GM21825 (cell line): ENCODE measurements at regions not wholly inside any gene's neighbourhood (a gene's known extent, or its start where the extent isn't known, plus 50 kb on each side); places are given as distances from the start of the nearest gene placed in this dataset.
"Not testable (repeated sequence)": the region's sequence is repeated elsewhere in the genome, so short reads cannot be mapped to it uniquely, and the experiment has no call there.

ENCODE experiments used
- ATAC-seq: cut with Tn5 transposase; IDR thresholded peaks from one replicate; pipeline ENCODE4 v1.9.1; 2021; ENCODE audit warnings: mild to moderate bottlenecking, moderate library complexity; ENCODE audit not compliant: unreplicated experiment

- no peak for ATAC-seq
These were observed 405.9 kb upstream of the KLF6 start for GRCh38 chr10:4190876-4191275.

- no peak for ATAC-seq
These were observed 404.3 kb upstream of the KLF6 start for GRCh38 chr10:4189281-4189680.

- ATAC-seq, result no peak
These were observed 403.4 kb upstream of the KLF6 start for GRCh38 chr10:4188406-4188805.

GRCh38 chr10:4186849-4187540 is 402.0 kb upstream of the KLF6 start:
- ATAC-seq, result no peak

- ATAC-seq, result no peak
These were observed 398.8 kb upstream of the KLF6 start for GRCh38 chr10:4183761-4184261.

GRCh38 chr10:4181621-4182049 is 396.6 kb upstream of the KLF6 start:
- no peak for ATAC-seq

GRCh38 chr10:4181081-4181480 is 396.1 kb upstream of the KLF6 start:
- no peak for ATAC-seq

GRCh38 chr10:4177791-4178190 is 392.8 kb upstream of the KLF6 start:
- no peak for ATAC-seq

- no peak for ATAC-seq
These were observed 391.7 kb upstream of the KLF6 start for GRCh38 chr10:4176500-4177281.

GRCh38 chr10:4174197-4174596 is 389.2 kb upstream of the KLF6 start:
- no peak for ATAC-seq

GRCh38 chr10:4170633-4171314 is 385.8 kb upstream of the KLF6 start:
- ATAC-seq, result no peak

- no peak for ATAC-seq
These were observed 385.2 kb upstream of the KLF6 start for GRCh38 chr10:4170181-4170580.

GRCh38 chr10:4169448-4169847 is 384.4 kb upstream of the KLF6 start:
- ATAC-seq, result no peak

GRCh38 chr10:4167216-4167615 is 382.2 kb upstream of the KLF6 start:
- no peak for ATAC-seq

- no peak for ATAC-seq
These were observed 377.7 kb upstream of the KLF6 start for GRCh38 chr10:4162571-4163286.

GRCh38 chr10:4159173-4159572 is 374.2 kb upstream of the KLF6 start:
- no peak for ATAC-seq

GRCh38 chr10:4154191-4154715 is 369.2 kb upstream of the KLF6 start:
- ATAC-seq, result no peak

- no peak for ATAC-seq
These were observed 366.5 kb upstream of the KLF6 start for GRCh38 chr10:4151466-4151865.

- ATAC-seq, result no peak
These were observed 365.7 kb upstream of the KLF6 start for GRCh38 chr10:4150676-4151075.

GRCh38 chr10:4149460-4149859 is 364.5 kb upstream of the KLF6 start:
- ATAC-seq, result not testable (repeated sequence)

GRCh38 chr10:4147245-4147644 is 362.2 kb upstream of the KLF6 start:
- ATAC-seq, result no peak
